H9 (cell line): ENCODE measurements at regions not wholly inside any gene's neighbourhood (a gene's known extent, or its start where the extent isn't known, plus 50 kb on each side); places are given as distances from the start of the nearest gene placed in this dataset.

ENCODE experiments used
- DNase-seq: peaks from one replicate; pipeline ENCODE4 v3.0.0-alpha.2; 2017
- H2AFZ ChIP-seq: one replicate; pipeline ENCODE4 v1.6.1; 2013; ENCODE audit warnings: mild to moderate bottlenecking, low read length, control low read depth, moderate library complexity
- H2AK5ac ChIP-seq: 2 replicates; pipeline ENCODE4 v1.6.1; 2013; ENCODE audit warnings: low read length, control low read depth, mixed read lengths; ENCODE audit not compliant: insufficient read length
- H2BK120ac ChIP-seq: one replicate; pipeline ENCODE4 v1.6.1; 2013; ENCODE audit warnings: low read depth, mild to moderate bottlenecking, low read length, control low read depth, inconsistent platforms; ENCODE audit not compliant: poor library complexity, severe bottlenecking
- H2BK12ac ChIP-seq: 2 replicates; pipeline ENCODE4 v1.6.1; 2013; ENCODE audit warnings: low read length, control low read depth, mixed read lengths, low read depth; ENCODE audit not compliant: insufficient read length
- H2BK15ac ChIP-seq: 2 replicates; pipeline ENCODE4 v1.6.1; 2013; ENCODE audit warnings: low read depth, low read length, control low read depth
- H2BK20ac ChIP-seq: one replicate; pipeline ENCODE4 v1.6.1; 2013; ENCODE audit warnings: low read depth, mild to moderate bottlenecking, low read length, control low read depth, inconsistent platforms; ENCODE audit not compliant: poor library complexity, severe bottlenecking
- H2BK5ac ChIP-seq: 2 replicates; pipeline ENCODE4 v1.6.1; 2013; ENCODE audit warnings: low read length, control low read depth, mixed read lengths; ENCODE audit not compliant: insufficient read length
- H3K14ac ChIP-seq: 2 replicates; pipeline ENCODE4 v1.6.1; 2013; ENCODE audit warnings: low read length, control low read depth; ENCODE audit not compliant: insufficient read depth
- H3K18ac ChIP-seq: 2 replicates; pipeline ENCODE4 v1.6.1; 2013; ENCODE audit warnings: low read depth, mild to moderate bottlenecking, mixed read lengths, low read length, control low read depth; ENCODE audit not compliant: insufficient read length
- H3K23ac ChIP-seq: 2 replicates; pipeline ENCODE4 v1.6.1; 2013; ENCODE audit warnings: low read length, control low read depth, mixed read lengths, low read depth; ENCODE audit not compliant: insufficient read length
- H3K23me2 ChIP-seq: 2 replicates; pipeline ENCODE4 v1.6.1; 2013; ENCODE audit warnings: low read depth, mild to moderate bottlenecking, mixed read lengths, low read length, control low read depth; ENCODE audit not compliant: insufficient read length, poor library complexity, severe bottlenecking
- H3K27ac ChIP-seq: 2 replicates; pipeline ENCODE4 v1.5.1; 2013; ENCODE audit warnings: low read length, control low read depth, mixed read lengths, low read depth; ENCODE audit not compliant: insufficient read length
- H3K27me3 ChIP-seq: 2 replicates; pipeline ENCODE4 v1.6.1; 2013; ENCODE audit warnings: low read length, control low read depth, inconsistent platforms; ENCODE audit not compliant: insufficient read depth
- H3K4ac ChIP-seq: 2 replicates; pipeline ENCODE4 v1.6.1; 2013; ENCODE audit warnings: low read depth, mild to moderate bottlenecking, control low read depth, inconsistent platforms, low read length, moderate library complexity
- H3K4me1 ChIP-seq: 2 replicates; pipeline ENCODE4 v1.6.1; 2013; ENCODE audit warnings: low read length, control low read depth, inconsistent platforms; ENCODE audit not compliant: insufficient read depth
- H3K4me2 ChIP-seq: 2 replicates; pipeline ENCODE4 v1.6.1; 2013; ENCODE audit warnings: low read length, control low read depth, mixed read lengths; ENCODE audit not compliant: insufficient read length, insufficient read depth
- H3K56ac ChIP-seq: 2 replicates; pipeline ENCODE4 v1.6.1; 2013; ENCODE audit warnings: low read depth, mild to moderate bottlenecking, mixed read lengths, low read length, control low read depth; ENCODE audit not compliant: insufficient read length
- H3K79me1 ChIP-seq: 2 replicates; pipeline ENCODE4 v1.6.1; 2013; ENCODE audit warnings: low read depth, mild to moderate bottlenecking, moderate library complexity, low read length, control low read depth, inconsistent platforms; ENCODE audit not compliant: insufficient read depth, poor library complexity, severe bottlenecking
- H3K79me2 ChIP-seq: 2 replicates; pipeline ENCODE4 v1.6.1; 2013; ENCODE audit warnings: low read length, control low read depth, inconsistent platforms; ENCODE audit not compliant: insufficient read depth
- H3K9ac ChIP-seq: 2 replicates; pipeline ENCODE4 v1.6.1; 2013; ENCODE audit warnings: low read length, control low read depth, mixed read lengths; ENCODE audit not compliant: insufficient read length; ENCODE audit errors: extremely low read depth
- H3K9me3 ChIP-seq: one replicate; pipeline ENCODE4 v1.6.1; 2013; ENCODE audit warnings: low read depth, low read length, inconsistent platforms; ENCODE audit not compliant: control insufficient read depth
- H3T11ph ChIP-seq: one replicate; pipeline ENCODE4 v1.6.1; 2013; ENCODE audit warnings: mild to moderate bottlenecking, low read length, control low read depth, inconsistent platforms
- H4K20me1 ChIP-seq: one replicate; pipeline ENCODE4 v1.6.1; 2013; ENCODE audit not compliant: control insufficient read depth, insufficient read length, insufficient read depth
- H4K5ac ChIP-seq: 2 replicates; pipeline ENCODE4 v1.6.1; 2013; ENCODE audit warnings: low read depth, mild to moderate bottlenecking, mixed read lengths, low read length, control low read depth; ENCODE audit not compliant: insufficient read length
- H4K8ac ChIP-seq: replicated peaks from 2 replicates; pipeline ENCODE4 v1.6.1; 2013; ENCODE audit warnings: low read length, control low read depth, mixed read lengths, low read depth; ENCODE audit not compliant: insufficient read length
- H4K91ac ChIP-seq: 2 replicates; pipeline ENCODE4 v1.6.1; 2013; ENCODE audit warnings: low read depth, mild to moderate bottlenecking, moderate library complexity, mixed read lengths, low read length, control low read depth; ENCODE audit not compliant: insufficient read length
- H3K27ac Mint-ChIP-seq, 3 experiments: 2 replicates in 2 of 3; 3 replicates in 1 of 3; pipeline ENCODE4 v1.8.0; 2020 to 2021; ENCODE audit warnings: mixed read lengths in 3 of 3, mild to moderate bottlenecking in 1 of 3, moderate library complexity in 1 of 3
- H3K27me3 Mint-ChIP-seq: 2 replicates; pipeline ENCODE4 v1.8.0; 2021; ENCODE audit warnings: low read depth, mild to moderate bottlenecking, moderate library complexity, mixed read lengths
- H3K36me3 Mint-ChIP-seq, 3 experiments: 2 replicates in 2 of 3; 3 replicates in 1 of 3; pipeline ENCODE4 v1.8.0; 2020 to 2021; ENCODE audit warnings: low read depth in 3 of 3, mixed read lengths in 3 of 3; ENCODE audit not compliant: insufficient read depth in 1 of 3
- H3K4me1 Mint-ChIP-seq, 2 experiments: 2 replicates each; pipeline ENCODE4 v1.8.0; 2020; ENCODE audit warnings: mixed read lengths in 2 of 2
- H3K4me3 Mint-ChIP-seq, 2 experiments: 2 replicates in 1 of 2; 3 replicates in 1 of 2; pipeline ENCODE4 v1.8.0; 2020 to 2021; ENCODE audit warnings: mild to moderate bottlenecking in 2 of 2, mixed read lengths in 2 of 2, moderate library complexity in 1 of 2
- H3K9me3 Mint-ChIP-seq, 2 experiments: 2 replicates in 1 of 2; 3 replicates in 1 of 2; pipeline ENCODE4 v1.8.0; 2020; ENCODE audit warnings: mild to moderate bottlenecking in 2 of 2, mixed read lengths in 2 of 2, moderate library complexity in 1 of 2
- CTCF ChIP-seq: fragments of 200-600 bp; sonication (generic); conservative IDR thresholded peaks from 3 replicates; pipeline ENCODE4 v1.8.0; 2021; ENCODE audit warnings: antibody characterized with exemption, mild to moderate bottlenecking
- WGBS: extraction: QIAGEN DNeasy Blood & Tissue Kit; methylation state at CpG from one replicate; pipeline ENCODE4 v1.1.7; 2013; ENCODE audit warnings: missing lambda C conversion rate, low lambda C conversion rate, mixed read lengths; ENCODE audit not compliant: insufficient read length; ENCODE audit errors: extremely low coverage; 5-methylcytosine and 5-hydroxymethylcytosine counted together

GRCh38 chr7:155971180-155971770, 159.0 kb upstream of the SHH start:
- H3K9ac ChIP-seq = no peak overlapping the region
- no peaks in the 10 kb centered on the region for H3K79me1 ChIP-seq
- H3K14ac ChIP-seq = no peak overlapping the region
- H3T11ph ChIP-seq = no peak overlapping the region
- no peaks in the 10 kb centered on the region for H3K9me3 ChIP-seq
- no peak overlapping the region for H4K91ac ChIP-seq
- peaks cover 8 to 12% of the 10 kb centered on the region in 2 experiments for H3K4me1 Mint-ChIP-seq
- TF ChIP-seq CTCF = no peak
- no peaks in the 10 kb centered on the region for H4K20me1 ChIP-seq
- H3K27ac ChIP-seq = no peak overlapping the region
- no peak overlapping the region for H2BK15ac ChIP-seq
- no peak overlapping the region for H3K18ac ChIP-seq
- no peak overlapping the region for H4K8ac ChIP-seq
- no peaks in the 10 kb centered on the region for H3K27me3 ChIP-seq
- H3K4me3 Mint-ChIP-seq = no peak overlapping the region
- no peaks in the 10 kb centered on the region for H3K4me1 ChIP-seq
- no peaks in the 10 kb centered on the region; the same call in none of the 2 replicates for H3K27me3 Mint-ChIP-seq
- WGBS = no CpG with 5 or more reads among the region's 15 CpGs
- H3K36me3 Mint-ChIP-seq = no peaks in the 10 kb centered on the region
- H2BK120ac ChIP-seq = no peak overlapping the region
- H2BK5ac ChIP-seq = no peak overlapping the region
- no peak overlapping the region for H2BK20ac ChIP-seq
- H4K5ac ChIP-seq = no peak overlapping the region
- H3K27ac Mint-ChIP-seq = no peak overlapping the region
- no peaks in the 10 kb centered on the region for H3K79me2 ChIP-seq
- H3K4me2 ChIP-seq = no peak overlapping the region
- no peaks in the 10 kb centered on the region for H3K9me3 Mint-ChIP-seq
- H3K23ac ChIP-seq = no peak overlapping the region
- no peak overlapping the region for H3K4ac ChIP-seq
- H2AFZ ChIP-seq = no peak overlapping the region
- H3K23me2 ChIP-seq = no peaks in the 10 kb centered on the region
- no peak overlapping the region for H3K56ac ChIP-seq
- H2BK12ac ChIP-seq = no peak overlapping the region
- peak; percentile 12 for DNase-seq
- H2AK5ac ChIP-seq = no peak overlapping the region
